Liver (tissue), 8 donors: ENCODE measurements at regions not wholly inside any gene's neighbourhood (a gene's known extent, or its start where the extent isn't known, plus 50 kb on each side); places are given as distances from the start of the nearest gene placed in this dataset.

Experiments
- DNase-seq: peaks from one replicate; pipeline ENCODE4 v3.0.0-alpha.2; 2017; ENCODE audit warnings: low spot score
- H3K27ac ChIP-seq, 2 donors: one replicate each; pipeline ENCODE4 v1.7.0; 2013; ENCODE audit warnings: inconsistent platforms in 2 of 2, low read length in 2 of 2, control low read depth in 1 of 2, low read depth in 1 of 2, mild to moderate bottlenecking in 1 of 2
- H3K27me3 ChIP-seq, 4 donors: one replicate each; pipeline versions ENCODE4 v1.6.1 to v1.7.0; 2013; ENCODE audit warnings: low read length in 3 of 4, inconsistent platforms in 1 of 4, mild to moderate bottlenecking in 1 of 4, moderate library complexity in 1 of 4; ENCODE audit not compliant: control insufficient read depth in 4 of 4, insufficient read depth in 4 of 4
- H3K36me3 ChIP-seq, 4 donors: one replicate each; pipeline versions ENCODE4 v1.6.1 to v1.7.0; 2013; ENCODE audit warnings: low read length in 3 of 4, mild to moderate bottlenecking in 3 of 4, low read depth in 1 of 4, moderate library complexity in 1 of 4; ENCODE audit not compliant: control insufficient read depth in 4 of 4, insufficient read depth in 3 of 4
- H3K4me1 ChIP-seq, 4 donors: one replicate each; pipeline versions ENCODE4 v1.6.1 to v1.7.0; 2013; ENCODE audit warnings: low read length in 3 of 4, mild to moderate bottlenecking in 3 of 4, moderate library complexity in 1 of 4; ENCODE audit not compliant: control insufficient read depth in 4 of 4, insufficient read depth in 4 of 4
- H3K4me3 ChIP-seq, 3 donors: one replicate each; pipeline versions ENCODE4 v1.6.1 to v1.7.0; 2013; ENCODE audit warnings: low read length in 3 of 3, control low read depth in 1 of 3, low read depth in 1 of 3, mild to moderate bottlenecking in 1 of 3
- H3K9ac ChIP-seq, 2 donors: one replicate each; pipeline ENCODE4 v1.7.0; 2013; ENCODE audit warnings: low read length in 2 of 2, mild to moderate bottlenecking in 2 of 2, moderate library complexity in 2 of 2, control low read depth in 1 of 2, low read depth in 1 of 2
- H3K9me3 ChIP-seq, 4 donors: one replicate each; pipeline versions ENCODE4 v1.6.1 to v1.7.0; 2013; ENCODE audit warnings: low read length in 3 of 4; ENCODE audit not compliant: control insufficient read depth in 4 of 4
- ATF3 ChIP-seq: IDR thresholded peaks from 2 replicates; pipeline ENCODE4 v1.6.1; 2016; ENCODE audit warnings: antibody characterized with exemption
- CTCF ChIP-seq: fragments of 150-350 bp; IDR thresholded peaks from 2 replicates; pipeline ENCODE4 v1.5.1; 2017; ENCODE audit warnings: improper control_type of control experiment, low read depth, low read length; ENCODE audit not compliant: missing input control
- EGR1 ChIP-seq, 2 donors: IDR thresholded peaks; 2 replicates each; pipeline ENCODE4 v1.6.1; 2016 to 2018; ENCODE audit warnings: antibody characterized with exemption in 2 of 2, low read depth in 2 of 2
- FOXA1 ChIP-seq: IDR thresholded peaks from 2 replicates; pipeline ENCODE4 v1.6.1; 2016; ENCODE audit warnings: antibody characterized with exemption
- FOXA2 ChIP-seq: IDR thresholded peaks from 2 replicates; pipeline ENCODE4 v1.6.1; 2016; ENCODE audit warnings: antibody characterized with exemption
- GABPA ChIP-seq, 2 donors: IDR thresholded peaks in 1 of 2; conservative IDR thresholded peaks in 1 of 2; 2 replicates each; pipeline ENCODE4 v1.6.1; 2016; ENCODE audit warnings: antibody characterized with exemption in 2 of 2, mild to moderate bottlenecking in 1 of 2, moderate library complexity in 1 of 2
- HNF4A ChIP-seq, 2 donors: conservative IDR thresholded peaks; 2 replicates each; pipeline ENCODE4 v1.6.1; 2016; ENCODE audit warnings: antibody characterized with exemption in 2 of 2, mild to moderate bottlenecking in 2 of 2
- HNF4G ChIP-seq: IDR thresholded peaks from 2 replicates; pipeline ENCODE4 v1.6.1; 2016; ENCODE audit warnings: antibody characterized with exemption
- JUND ChIP-seq, 2 donors: IDR thresholded peaks; 2 replicates each; pipeline ENCODE4 v1.6.1; 2016; ENCODE audit warnings: antibody characterized with exemption in 2 of 2
- MAX ChIP-seq: IDR thresholded peaks from 2 replicates; pipeline ENCODE4 v1.6.1; 2016; ENCODE audit warnings: antibody characterized with exemption
- NR2F2 ChIP-seq: IDR thresholded peaks from 2 replicates; pipeline ENCODE4 v1.6.1; 2016; ENCODE audit warnings: antibody characterized with exemption
- RAD21 ChIP-seq, 2 donors: IDR thresholded peaks; 2 replicates each; pipeline ENCODE4 v1.6.1; 2016; ENCODE audit warnings: antibody characterized with exemption in 2 of 2, mild to moderate bottlenecking in 2 of 2
- REST ChIP-seq: IDR thresholded peaks from 2 replicates; pipeline ENCODE4 v1.6.1; 2016; ENCODE audit warnings: antibody characterized with exemption, mild to moderate bottlenecking
- RXRA ChIP-seq, 2 donors: IDR thresholded peaks; 2 replicates each; pipeline ENCODE4 v1.6.1; 2017 to 2018; ENCODE audit warnings: antibody characterized with exemption in 2 of 2, mild to moderate bottlenecking in 1 of 2
- SP1 ChIP-seq: IDR thresholded peaks from 2 replicates; pipeline ENCODE4 v1.6.1; 2018; ENCODE audit warnings: antibody characterized with exemption, mild to moderate bottlenecking
- TAF1 ChIP-seq: conservative IDR thresholded peaks from 2 replicates; pipeline ENCODE4 v1.6.1; 2016; ENCODE audit warnings: antibody characterized with exemption, mild to moderate bottlenecking
- YY1 ChIP-seq: IDR thresholded peaks from 2 replicates; pipeline ENCODE4 v1.6.1; 2016; ENCODE audit warnings: antibody characterized with exemption, mild to moderate bottlenecking
- ZBTB33 ChIP-seq: IDR thresholded peaks from 2 replicates; pipeline ENCODE4 v1.6.1; 2016; ENCODE audit warnings: antibody characterized with exemption
- WGBS: extraction: QIAGEN DNeasy Blood & Tissue Kit; methylation state at CpG from one replicate; pipeline ENCODE4 v1.1.7; 2013; 5-methylcytosine and 5-hydroxymethylcytosine counted together
- donor health status: healthy.
- donor health status: healthy.
- donor health status: healthy.
- donor health status: healthy.
- donor health status: healthy.

GRCh38 chr6:55957961-55958422 is 82.6 kb upstream of the BMP5 start:
- H3K27me3 ChIP-seq: peaks cover 0 to 2% (median 1%) of the 10 kb centered on the region in 4 donors
- H3K4me3 ChIP-seq: no peak overlapping the region
- H3K9ac ChIP-seq: no peak overlapping the region
- H3K36me3 ChIP-seq: no peaks in the 10 kb centered on the region
- 63% methylated on average over 2 of the region's 2 CpGs for WGBS
- no peaks in the 10 kb centered on the region for H3K4me1 ChIP-seq
- no peak for DNase-seq
- no peak overlapping the region for H3K27ac ChIP-seq
- TF ChIP-seq SP1: no peak
- TF ChIP-seq RXRA (IDR thresholded peaks at IDR 0.05): no peak
- TF ChIP-seq NR2F2: no peak
- TF ChIP-seq CTCF: no peak
- no peak for TF ChIP-seq ZBTB33
- no peak for TF ChIP-seq HNF4A (conservative IDR thresholded peaks at IDR 0.05)
- TF ChIP-seq FOXA2: no peak
- TF ChIP-seq TAF1: no peak
- no peak for TF ChIP-seq FOXA1
- no peak for TF ChIP-seq YY1
- TF ChIP-seq ATF3: no peak
- TF ChIP-seq REST: no peak
- TF ChIP-seq HNF4G: no peak
- TF ChIP-seq MAX: no peak
- TF ChIP-seq RAD21 (IDR thresholded peaks at IDR 0.05): no peak
- no peak for TF ChIP-seq EGR1 (IDR thresholded peaks at IDR 0.05; ENCODE audit: low read depth in 2 of 2)
- TF ChIP-seq JUND (IDR thresholded peaks at IDR 0.05): no peak
- no peak for TF ChIP-seq GABPA (IDR thresholded peaks at IDR 0.05 in 1 of 2, conservative IDR thresholded peaks at IDR 0.05 in 1 of 2)
- no peaks in the 10 kb centered on the region for H3K9me3 ChIP-seq
